ENCODE measurements at regions not wholly inside any gene's neighbourhood (a gene's known extent, or its start where the extent isn't known, plus 50 kb on each side); places are given as distances from the start of the nearest gene placed in this dataset.
"Not testable (repeated sequence)": the region's sequence is repeated elsewhere in the genome, so short reads cannot be mapped to it uniquely, and the experiment has no call there.

DNA sequence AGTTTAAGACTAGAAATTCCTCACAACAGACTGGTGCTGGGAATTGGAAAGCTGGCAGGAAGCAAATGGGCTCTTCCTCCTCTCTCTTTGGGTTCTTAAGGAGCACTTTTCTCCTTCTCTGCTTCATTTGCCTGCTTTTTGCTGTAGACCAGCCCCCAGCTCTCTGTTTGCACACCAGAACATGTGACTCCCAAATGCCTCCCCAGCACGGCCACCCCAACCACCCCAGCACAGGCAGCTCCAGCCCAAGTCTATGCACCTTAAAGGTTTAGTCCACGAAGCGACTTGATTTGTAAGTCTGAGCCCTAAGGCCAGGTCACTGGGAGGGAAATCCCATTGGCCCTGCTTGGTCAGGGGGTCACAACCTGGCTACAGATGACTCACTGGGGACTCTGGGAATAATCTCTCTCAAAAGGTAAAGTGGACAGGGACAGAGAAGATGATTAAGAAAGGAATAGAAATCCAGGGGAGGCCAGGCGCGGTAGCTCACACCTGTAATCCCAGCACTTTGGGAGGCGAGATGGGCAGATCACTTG is 377.8 kb upstream of the PROK2 start:
- DNase-seq = no peak

DNA sequence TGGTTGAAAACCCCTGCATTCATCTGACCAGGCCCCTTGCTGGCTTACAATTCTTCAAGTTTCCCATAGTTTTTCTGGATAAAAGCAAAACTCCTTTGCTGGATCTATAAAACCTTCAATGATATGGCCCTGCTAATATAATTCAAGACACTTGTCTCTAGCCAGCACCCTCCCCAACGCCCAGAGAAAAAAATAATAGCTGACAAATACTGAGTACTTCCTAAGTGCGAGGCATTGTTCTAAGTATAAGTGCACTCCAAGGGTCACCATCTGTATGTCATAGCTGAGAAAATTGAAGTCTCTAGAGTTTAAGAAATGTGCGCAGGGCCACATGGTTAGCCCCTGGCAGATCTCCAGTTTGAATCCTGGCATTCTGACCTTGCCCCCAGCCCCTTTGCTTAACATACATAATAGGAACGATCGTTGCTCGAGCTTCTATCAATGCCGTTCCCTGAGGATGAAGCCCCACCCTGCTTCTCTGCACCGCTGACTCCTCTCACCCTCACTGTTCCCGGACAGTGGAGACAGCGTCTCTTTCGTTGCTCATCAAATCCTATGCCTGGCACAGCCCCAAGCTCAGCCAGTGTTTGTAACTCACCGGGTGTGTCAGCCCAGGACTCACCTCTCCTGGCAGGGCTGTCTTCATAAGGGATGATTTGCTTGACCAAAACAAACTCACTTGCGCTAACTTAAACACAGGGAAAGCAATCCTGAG is 377.1 kb upstream of the PROK2 start:
- no peak for DNase-seq

DNA sequence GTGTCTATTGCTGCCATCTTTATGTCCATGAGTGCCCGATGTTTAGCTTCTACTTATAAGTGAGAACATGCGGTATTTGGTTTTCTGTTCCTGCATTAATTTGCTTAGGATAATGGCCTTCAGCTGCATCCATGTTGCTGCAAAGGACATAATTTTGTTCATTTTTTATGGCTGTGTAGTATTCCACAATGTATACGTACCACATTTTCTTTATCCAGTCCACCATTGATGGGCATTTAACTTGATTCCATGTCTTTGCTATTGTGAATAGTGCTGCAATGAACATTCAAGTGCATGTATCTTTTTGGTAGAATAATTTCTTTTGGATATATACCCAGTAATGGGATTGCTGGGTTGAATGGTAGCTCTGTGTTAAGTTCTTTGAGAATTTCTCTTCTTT is 376.3 kb upstream of the PROK2 start:
- not testable (repeated sequence) for DNase-seq

DNA sequence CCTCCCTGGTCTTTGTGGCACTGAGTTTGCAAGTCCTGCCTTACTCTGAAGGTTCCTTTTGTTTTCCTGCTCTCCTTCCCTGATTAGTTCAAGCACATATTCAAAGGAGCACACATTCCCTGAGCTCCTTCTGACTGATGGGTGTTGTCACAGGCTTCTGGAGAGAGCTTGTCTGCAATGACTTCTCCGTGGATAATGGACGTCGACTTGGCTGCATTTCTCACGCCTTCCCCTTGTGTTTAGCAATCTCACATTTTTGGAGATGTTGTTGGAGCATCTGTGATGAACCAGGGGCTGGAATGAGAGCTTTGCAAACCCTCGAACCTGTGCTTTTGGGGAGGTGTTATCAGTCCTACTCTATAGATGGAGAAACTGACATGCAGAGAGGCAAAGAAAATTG is 375.4 kb upstream of the PROK2 start:
- no peak for DNase-seq

DNA sequence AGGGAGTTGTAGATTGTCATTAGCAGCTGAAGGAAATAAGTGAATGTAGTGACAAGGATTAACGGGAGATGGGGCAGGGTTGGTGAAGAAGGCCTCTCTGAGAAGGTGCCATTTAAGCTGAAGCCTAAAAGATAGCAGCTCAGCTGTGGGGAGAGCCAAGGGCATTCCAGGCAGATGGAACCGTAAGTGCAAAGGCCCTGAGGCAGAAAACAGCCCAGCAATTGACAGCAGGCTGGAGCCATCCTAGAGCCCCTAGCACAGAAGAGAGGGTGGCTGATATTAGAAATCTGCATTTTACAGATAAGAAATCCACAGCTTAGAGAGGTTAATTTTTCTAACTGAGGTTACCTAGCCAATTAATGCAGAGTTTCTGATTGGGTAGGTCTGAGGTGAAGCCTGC is 374.5 kb upstream of the PROK2 start:
- DNase-seq = no peak

DNA sequence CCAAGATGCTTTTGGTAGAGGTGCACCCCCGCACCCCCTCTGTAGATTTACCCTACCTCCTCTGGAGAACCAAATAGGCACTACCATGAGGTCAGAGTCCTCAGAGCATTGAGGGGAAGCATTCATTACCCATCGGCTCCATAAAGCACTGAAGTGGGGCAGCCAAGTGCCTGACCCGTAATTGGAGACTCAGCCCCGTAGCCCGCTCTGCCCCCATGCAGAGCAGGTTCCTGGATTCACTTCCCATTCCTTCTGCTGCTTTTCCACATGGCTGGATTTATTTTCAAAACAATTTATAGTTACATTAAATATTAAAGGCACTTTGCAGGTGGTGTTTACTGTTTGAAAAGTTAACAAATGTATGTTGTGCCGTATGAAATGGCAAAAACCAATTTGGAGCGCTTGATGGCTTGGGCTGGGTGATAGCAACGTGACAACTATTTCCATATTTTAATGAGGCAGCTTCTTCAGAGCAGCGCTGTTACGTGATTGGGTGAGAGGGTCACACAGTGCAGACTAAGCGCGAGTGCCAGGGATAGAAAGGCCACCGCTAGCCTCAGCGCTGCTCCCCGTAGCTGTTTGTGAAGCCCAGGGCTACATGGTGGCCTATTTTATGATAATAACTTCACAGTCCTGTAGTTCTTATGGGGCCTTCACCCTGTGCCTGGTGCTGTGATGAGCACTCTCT is 373.8 kb upstream of the PROK2 start:
- DNase-seq = no peak

DNA sequence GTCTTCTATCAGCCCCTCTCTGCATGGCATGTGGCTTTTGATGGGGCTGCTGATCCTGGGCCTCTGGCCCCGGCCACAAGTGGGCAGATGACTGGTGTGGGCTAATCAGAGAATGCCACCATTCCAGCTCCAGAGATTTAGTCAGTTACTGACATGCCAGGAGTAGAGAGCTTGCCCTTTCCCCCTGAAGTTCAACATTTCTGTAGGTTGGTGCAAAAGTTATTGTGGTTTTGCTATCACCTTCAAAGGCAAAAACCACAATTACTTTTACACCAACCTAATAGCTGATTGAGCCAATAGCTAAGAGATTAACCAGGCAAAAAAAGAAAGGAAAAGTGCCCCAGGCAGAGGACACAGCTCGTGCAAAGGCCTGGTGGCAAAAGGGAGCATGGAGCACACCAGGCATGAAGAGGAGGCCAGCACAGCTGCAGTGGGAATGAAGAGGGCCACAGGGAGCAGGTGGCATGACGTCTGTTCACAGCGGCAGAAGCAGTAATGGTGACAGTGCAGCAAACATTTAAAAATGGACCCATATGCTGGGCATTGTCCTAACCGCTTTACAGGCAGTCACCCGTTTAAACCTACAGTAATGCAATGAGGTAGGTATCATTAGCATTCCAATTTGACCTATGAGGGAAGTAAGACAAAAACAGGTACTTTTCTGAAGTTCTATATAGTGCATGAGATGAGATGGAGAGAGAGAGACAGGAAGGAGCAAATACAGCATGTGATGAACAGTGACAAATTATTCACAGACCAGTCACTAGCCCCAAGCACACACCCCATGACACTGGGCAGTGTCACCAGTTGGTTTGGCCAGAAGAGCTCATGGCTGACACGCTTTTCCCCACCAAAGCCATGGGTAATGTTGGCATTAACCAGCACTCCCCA is 373.0 kb upstream of the PROK2 start:
- no peak for DNase-seq

DNA sequence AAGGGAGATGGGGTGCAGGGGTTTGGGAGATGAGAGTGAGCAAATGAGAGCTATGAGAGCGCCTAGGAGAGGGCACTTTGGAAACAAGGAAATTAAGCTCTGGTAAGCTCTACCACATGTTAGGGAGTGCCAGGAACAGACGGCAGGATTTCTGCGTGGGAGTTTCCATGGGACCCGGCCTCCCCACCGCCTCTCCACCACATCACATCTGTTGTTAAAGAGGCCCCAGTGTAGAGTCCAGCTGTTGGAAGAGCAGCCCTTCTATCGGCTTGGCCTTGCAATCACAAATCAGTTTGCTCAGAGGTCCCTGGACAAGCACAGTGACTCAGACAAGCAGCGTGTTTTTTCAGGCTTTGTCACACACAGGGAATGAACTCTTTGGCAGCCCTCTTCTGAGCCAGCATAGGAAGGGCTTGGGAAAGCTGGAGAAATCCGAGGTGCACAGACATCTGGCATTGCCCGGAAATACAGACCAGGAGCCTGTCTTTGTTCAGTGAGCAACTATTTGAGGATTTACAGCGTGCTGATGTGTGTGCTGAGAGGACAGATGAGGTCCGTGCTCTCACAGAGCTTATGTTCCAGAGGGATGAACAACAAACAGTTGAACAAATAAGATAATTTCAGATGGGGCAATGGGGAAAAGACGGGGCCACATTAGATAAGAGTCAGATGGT is 370.6 kb upstream of the PROK2 start:
- no peak for DNase-seq

DNA sequence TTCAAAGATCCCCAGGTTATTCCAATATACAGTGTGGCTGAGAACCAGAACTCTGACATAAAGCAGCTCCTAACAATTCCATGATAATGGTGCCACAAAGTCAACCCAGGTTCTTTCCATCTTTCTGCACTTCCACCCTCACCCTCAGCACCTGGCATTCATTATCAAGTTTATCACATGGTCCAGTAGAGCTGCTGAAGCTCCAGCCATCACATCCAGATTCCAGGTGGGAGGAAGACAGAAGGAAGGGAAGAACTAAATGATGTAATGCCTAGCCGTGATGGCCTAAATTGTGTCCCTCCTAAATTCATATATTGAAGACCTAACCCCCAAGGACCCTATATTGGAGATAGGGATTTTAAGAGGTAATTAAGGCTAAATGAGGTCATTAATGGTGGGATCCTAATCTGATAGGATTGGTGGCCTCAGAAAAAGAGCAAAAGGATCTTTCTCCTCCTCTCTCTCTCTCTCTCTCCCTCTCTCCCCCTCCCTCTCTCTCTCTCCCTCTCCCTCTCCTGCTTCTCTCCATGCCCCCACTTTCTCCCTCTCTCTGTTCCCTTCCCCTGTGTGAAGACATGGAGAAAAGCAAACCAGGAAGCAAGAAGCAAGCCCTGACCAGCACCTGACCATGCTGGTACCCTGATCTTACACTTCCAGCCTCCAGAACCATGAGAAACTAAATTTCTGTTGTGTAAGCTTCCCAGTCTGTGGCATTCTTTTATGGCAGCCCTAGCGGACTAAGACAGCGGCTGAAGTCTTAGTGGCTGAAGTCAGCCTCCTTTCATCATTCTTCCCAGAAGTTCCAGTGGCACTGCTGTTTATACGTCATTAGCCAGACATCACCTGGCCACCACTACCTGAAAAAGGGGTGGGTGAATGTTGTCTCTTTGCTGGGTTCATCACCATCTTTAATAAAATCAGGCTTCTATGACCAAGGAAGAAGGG is 369.7 kb upstream of the PROK2 start:
- no peak for DNase-seq

DNA sequence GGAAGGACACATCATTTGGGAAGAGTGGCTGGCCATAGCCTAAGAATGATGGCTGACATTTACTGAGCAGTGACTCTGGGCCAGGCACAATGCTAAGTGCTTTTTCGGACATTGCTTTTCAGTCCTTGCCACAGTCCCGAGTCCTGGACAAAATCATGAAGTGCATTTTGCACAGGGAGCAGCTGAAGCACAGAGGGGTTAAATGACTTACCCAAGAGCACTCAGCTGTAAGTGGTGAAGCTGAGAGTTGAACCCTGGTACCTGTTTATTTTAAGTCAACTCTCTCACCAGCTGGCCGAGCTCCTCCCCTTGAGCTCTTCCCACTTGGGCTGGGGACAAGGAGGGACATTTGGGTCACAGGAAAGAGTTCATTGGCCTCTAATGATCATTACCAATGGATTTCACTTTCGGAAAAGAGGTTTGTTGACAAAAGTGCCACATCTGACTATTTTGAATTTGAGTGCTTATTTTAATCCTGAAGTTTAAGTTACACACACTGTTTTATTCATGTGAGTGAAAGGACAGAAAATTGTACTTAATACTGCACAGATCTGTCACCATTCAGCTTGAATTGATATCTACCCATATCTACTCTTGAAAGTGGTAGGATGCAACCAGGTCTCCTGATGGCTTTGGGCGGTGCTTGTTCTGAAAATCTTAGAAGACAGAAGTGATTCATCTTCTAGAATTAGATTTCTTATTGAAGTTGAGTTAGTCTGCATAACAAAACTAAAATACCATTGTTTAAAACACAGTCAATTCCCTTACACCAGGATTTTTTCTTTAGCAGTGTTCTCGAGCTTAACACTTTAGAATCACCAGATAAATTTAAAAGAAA is 368.7 kb upstream of the PROK2 start:
- no peak for DNase-seq

DNA sequence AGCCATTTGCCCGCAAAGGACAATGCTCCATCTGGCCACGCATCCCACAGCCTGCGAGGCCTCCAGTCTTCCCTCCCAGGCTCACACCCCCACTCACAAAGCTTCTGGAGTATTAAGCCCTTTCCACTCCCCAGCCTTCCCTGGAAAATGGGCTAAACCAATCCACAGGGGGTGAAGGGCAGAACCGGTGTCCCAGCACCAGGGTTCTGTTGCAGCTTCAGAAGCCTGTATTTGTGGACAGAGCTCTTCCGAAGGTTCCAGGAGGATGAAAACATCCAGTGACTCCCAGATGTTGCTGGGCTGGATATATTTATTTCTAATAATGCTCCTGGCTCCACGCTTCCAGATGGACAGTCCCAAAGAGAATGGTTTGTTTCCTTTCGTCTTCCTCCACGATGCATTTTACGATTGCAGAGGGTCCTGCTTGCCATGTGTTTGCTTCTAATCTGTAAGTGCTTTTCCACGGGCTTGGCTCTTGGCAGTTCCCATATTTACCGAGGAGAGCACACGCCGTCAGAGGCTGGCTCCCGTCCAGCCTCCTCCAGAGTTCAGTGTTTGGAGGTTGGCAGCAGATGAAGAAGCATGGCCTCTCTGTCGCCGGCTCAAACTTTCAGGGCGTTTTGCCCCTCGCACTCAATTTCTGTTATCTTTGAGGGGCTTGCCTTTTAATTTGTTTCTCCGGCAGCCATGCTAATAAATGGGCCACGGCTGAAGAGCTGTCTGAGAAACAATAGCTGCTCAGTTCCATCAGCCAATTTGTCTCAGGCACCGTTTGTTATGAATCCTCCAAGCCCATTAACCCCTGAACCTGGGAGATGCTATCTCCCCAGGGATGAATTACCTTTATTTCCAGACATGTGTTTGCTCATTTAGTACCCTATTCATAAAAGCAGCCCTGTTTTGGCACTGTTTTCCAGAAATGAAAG is 367.9 kb upstream of the PROK2 start:
- no peak for DNase-seq

DNA sequence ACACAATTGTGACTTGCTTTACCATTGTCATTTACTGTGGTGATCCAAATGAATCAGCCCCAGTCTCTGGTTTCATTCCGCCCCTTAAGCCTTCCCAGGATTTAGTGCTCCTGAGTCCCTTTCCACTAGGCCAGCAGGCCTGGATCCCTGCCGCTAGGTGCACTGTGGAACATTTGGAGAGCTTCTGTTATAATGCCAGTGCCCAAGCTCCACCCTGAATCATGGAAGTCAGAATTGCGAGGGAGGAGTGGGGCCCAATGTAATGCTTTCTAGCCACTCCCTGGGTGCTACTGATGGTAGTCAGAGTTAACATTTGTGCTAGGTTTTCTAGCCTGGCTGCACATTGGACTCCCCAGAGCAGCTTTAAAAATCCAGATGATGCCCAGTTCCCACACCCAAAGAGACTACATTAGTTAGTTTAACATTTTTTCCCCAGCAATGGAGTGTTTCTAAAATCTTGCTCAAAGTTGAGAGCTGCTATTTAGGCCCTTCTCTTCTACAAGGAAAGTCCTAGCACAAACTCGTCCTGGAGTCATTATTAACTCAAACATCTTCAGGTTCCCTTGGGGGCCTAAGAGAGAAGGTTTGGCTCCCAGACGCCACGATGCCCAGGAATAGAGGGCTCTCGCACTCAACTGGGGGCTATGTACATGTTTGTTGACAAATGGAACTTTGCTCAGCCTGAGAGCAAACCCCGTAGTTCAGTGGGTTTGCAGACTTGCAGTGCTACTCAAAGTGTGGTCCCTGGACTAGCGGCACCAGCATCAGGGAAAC is 366.7 kb upstream of the PROK2 start:
- no peak for DNase-seq

DNA sequence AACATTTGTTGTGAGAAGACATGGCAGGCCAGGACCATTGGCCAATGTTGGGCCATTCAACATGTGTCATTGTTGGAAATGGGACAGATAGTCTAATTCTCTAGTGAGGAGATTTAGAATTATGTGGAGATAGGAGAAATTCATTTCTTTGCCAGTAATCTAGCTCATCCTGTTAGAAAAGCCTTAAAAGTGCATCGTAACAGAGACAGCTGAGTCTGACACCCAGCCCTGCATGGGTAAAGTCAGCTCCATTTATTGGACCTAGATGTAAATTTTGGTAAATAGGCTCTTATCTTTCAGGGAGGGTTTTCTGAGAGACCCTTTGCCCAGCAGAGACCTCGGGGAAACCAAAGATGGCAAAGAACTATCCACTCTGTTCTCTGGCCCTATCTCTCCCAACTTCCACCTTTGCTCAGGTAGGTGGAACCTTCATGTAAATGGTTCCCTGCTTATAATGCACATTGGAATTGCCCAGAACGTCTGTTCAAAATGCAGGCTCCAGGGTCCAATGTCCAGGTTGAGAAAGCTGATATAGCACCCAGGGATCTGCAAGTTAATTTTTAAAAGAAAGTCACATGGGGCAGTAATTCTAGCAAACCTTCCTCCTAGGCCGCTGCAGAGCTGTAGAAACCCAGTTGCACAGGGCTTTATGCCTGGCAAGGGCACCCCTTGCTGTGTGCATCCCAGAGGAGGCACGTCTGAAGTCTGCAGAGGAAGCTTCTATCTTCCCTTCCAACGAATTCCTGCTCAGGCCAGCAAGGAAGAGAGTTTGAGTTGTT is 365.9 kb upstream of the PROK2 start:
- no peak for DNase-seq

DNA sequence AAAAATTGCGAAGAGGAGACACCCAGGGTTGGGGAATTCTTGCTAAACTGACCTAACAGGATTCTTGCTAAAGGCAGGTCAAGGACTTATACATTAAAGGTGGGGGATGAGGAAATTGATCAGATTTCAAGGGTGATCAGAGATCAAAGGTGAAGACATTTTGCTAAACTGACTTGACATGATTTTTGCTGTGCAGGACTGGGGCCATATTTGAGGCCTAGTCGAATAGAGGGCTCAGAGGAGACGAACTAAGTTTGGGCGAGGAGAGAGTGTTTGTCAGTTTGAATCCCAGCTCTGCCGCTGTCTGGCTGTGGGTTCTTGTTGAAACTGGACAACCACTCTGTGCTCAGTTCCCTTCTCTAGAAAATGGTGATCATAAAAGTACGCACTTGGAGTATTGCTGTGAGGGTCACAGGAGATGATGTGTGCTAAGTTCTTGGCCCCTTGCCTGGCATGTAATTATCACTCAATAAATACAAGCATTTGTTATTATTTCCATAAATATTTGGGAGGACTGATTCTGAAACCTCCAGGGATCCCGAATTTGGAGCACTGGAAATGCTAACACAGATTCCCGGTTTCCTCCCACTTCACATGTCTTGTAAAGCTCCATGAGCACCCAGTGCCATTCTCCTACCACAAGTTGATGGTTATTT is 364.8 kb upstream of the PROK2 start:
- no peak for DNase-seq

DNA sequence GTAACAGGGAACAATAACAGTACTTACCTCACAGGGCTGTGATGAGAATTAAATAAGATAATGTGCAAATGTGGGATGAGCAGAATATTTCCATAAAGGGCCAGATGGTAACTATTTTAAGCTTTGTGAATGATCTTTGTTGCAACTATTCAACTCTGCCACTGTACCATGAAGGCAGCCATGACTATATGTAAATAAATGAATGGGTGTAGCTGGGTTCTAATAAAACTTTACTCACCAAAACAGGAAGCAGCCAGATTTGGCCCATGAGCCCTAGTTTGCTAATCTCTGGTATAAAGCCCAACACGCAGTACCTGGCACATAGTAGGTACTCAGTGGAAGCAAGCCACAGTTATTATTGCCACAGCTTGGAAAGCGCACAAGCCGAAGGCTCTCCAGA is 362.7 kb upstream of the PROK2 start:
- no peak for DNase-seq

DNA sequence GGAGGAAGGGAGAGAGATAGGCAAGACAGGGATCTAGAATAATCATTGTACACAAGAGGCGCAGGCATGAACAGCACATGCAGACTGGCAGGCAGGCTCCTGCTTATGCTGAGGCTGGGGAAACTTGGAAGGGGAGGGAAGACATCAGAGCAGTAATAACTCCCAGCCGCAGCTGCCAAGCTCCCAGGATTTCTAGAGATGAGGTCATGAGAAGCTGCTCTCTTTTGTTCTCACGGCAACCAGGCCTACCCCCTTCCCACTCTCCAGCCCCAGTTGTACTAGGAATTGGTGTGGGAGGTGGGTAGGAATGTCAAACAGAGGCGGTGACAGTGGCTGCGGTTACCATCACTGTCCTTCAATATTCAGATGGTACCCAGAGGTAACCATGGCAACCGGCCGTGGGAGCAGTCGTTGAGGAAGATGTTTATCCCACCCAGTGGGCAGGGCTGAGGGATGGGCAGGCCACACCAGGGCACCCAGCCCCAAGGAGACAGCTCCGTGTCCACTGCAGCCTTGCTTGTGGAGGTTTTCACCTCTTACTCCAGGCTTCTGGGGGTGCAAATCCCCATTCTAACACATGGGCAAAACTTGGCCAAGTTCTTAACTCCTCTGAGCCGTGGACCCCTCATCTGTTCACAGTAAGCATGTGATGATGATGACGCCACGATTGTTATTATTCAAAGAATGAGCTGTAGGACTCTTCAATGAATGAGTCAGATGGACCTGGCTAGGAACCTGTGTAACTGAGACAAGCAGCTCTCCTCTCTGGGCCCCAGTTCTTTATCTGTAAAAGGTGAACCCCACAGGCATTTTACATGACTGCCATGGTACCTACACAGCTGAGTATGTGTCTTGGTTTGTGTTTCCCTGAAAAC is 360.8 kb upstream of the PROK2 start:
- no peak for DNase-seq

All from activated CD4-positive, CD25-positive, alpha-beta regulatory T cell treated with anti-CD3 and anti-CD28 coated beads, Interleukin-2, amount 50 U/mL, for 72 hours (primary cell).